Spleen (tissue), 7 donors: ENCODE measurements at regions not wholly inside any gene's neighbourhood (a gene's known extent, or its start where the extent isn't known, plus 50 kb on each side); places are given as distances from the start of the nearest gene placed in this dataset.

Source experiments
- POLR2A ChIP-seq, 3 donors: fragments of 450-650 bp; IDR thresholded peaks; one replicate each; pipeline ENCODE4 v1.5.1; 2017; ENCODE audit warnings: antibody characterized with exemption in 3 of 3, mild to moderate bottlenecking in 1 of 3
- TF ChIP-seq, protein P1 (sequence below), 11 experiments: fragments of 200-600 bp in 7 of 11; fragments of 450-650 bp in 4 of 11; sonication (generic) in 4 of 11; IDR thresholded peaks in 8 of 11; conservative IDR thresholded peaks in 3 of 11; 1 replicate in 7 of 11; 2 replicates in 4 of 11; pipeline versions ENCODE4 v1.4.0 to v1.8.0; 2016 to 2021; ENCODE audit warnings: antibody characterized with exemption in 11 of 11, inconsistent platforms in 4 of 11, mild to moderate bottlenecking in 1 of 11
- donor health status: DM: no; HTN: no; CAD: no; lungs with moderate emphysema.
- donor health status: DM: no; HTN: no; CAD: no.
- donor health status: DM: no; HTN: no; CAD: no.

DNA sequence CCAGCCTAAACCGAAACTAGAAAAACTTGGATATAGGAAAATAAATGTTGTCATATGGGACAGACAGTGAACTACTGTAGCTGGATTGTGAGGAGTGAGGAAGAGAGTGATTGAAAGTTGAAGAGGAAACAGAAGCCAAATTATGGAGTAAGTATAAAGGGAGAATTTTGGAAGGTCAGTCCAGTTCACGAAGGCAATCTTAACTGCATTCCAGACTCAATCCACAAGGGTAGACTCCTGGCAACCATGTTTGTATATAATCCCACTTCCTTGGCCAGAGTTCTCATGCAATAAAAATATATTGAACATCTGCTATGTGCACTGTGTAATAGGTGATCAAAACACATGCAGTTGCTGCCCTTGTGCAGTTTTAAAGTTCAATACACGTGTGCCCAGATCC lies 58.6 kb upstream of the CAMK2D start:
- TF ChIP-seq POLR2A (IDR thresholded peaks at IDR 0.05): no peak
- TF ChIP-seq, protein P1, sequence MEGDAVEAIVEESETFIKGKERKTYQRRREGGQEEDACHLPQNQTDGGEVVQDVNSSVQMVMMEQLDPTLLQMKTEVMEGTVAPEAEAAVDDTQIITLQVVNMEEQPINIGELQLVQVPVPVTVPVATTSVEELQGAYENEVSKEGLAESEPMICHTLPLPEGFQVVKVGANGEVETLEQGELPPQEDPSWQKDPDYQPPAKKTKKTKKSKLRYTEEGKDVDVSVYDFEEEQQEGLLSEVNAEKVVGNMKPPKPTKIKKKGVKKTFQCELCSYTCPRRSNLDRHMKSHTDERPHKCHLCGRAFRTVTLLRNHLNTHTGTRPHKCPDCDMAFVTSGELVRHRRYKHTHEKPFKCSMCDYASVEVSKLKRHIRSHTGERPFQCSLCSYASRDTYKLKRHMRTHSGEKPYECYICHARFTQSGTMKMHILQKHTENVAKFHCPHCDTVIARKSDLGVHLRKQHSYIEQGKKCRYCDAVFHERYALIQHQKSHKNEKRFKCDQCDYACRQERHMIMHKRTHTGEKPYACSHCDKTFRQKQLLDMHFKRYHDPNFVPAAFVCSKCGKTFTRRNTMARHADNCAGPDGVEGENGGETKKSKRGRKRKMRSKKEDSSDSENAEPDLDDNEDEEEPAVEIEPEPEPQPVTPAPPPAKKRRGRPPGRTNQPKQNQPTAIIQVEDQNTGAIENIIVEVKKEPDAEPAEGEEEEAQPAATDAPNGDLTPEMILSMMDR (IDR thresholded peaks at IDR 0.05 in 8 of 11, conservative IDR thresholded peaks at IDR 0.05 in 3 of 11): no peak
